ENCODE measurements at regions not wholly inside any gene's neighbourhood (a gene's known extent, or its start where the extent isn't known, plus 50 kb on each side); places are given as distances from the start of the nearest gene placed in this dataset.

GRCh38 chr4:41323179-41323578, 66.5 kb downstream of the UCHL1 start:
- Histone ChIP-seq H3K14ac (ENCODE audit: insufficient read length) (no peak overlapping the region), H3K79me2 (ENCODE audit: control insufficient read depth in 1 of 2, insufficient read depth in 2 of 2, low read length in 2 of 2) (no peaks in the 10 kb centered on the region), H2BK120ac (replicated peaks; ENCODE audit: low read depth, low read length) (no peak overlapping the region), H2BK12ac (ENCODE audit: low read depth, low read length) (no peak overlapping the region), H3K9ac (replicated peaks in 1 of 4; ENCODE audit: extremely low read depth in 1 of 4, low read depth in 3 of 4, low read length in 3 of 4) (no peak overlapping the region), H3K79me1 (ENCODE audit: low read depth, low read length) (no peaks in the 10 kb centered on the region), H3K4me1 (replicated peaks in 1 of 4; ENCODE audit: control insufficient read depth in 3 of 4, insufficient read depth in 4 of 4, low read length in 3 of 4) (peaks cover 0 to 16% (median 9%) of the 10 kb centered on the region in 4 experiments), H4K5ac (ENCODE audit: insufficient read length, low read depth, low read length) (no peak overlapping the region), H3K23me2 (ENCODE audit: low read depth, low read length) (no peaks in the 10 kb centered on the region), H3K27me3 (replicated peaks in 1 of 4; ENCODE audit: control insufficient read depth in 3 of 4, extremely low read depth in 1 of 4, insufficient read depth in 3 of 4, low read length in 3 of 4) (no peaks in the 10 kb centered on the region), H3K4me2 (ENCODE audit: insufficient read depth in 1 of 2, low read depth in 2 of 2, low read length in 2 of 2) (no peak overlapping the region), H2BK20ac (ENCODE audit: low read length) (no peak overlapping the region), H2AK5ac (ENCODE audit: low read depth, low read length) (no peak overlapping the region), H4K8ac (ENCODE audit: extremely low read depth, insufficient read depth, low read length) (no peak overlapping the region), H3K4ac (replicated peaks; ENCODE audit: insufficient read length, low read depth, low read length) (no peak overlapping the region), H3K4me3 (ENCODE audit: extremely low read depth in 1 of 4, insufficient read depth in 2 of 4, low read depth in 3 of 4, low read length in 4 of 4) (no peak overlapping the region), H4K20me1 (replicated peaks in 1 of 2; ENCODE audit: control insufficient read depth in 1 of 2, insufficient read depth in 2 of 2, low read length in 2 of 2) (no peaks in the 10 kb centered on the region), H3K9me3 (ENCODE audit: insufficient read depth in 2 of 2, low read depth in 1 of 2, low read length in 1 of 2) (no peaks in the 10 kb centered on the region), H2AFZ (ENCODE audit: low read length) (no peak overlapping the region), H3K27ac (ENCODE audit: low read depth, low read length) (no peak overlapping the region), H2BK5ac (ENCODE audit: low read depth, low read length) (no peak overlapping the region), H3K18ac (ENCODE audit: extremely low read depth, low read length) (no peak overlapping the region), H2BK15ac (ENCODE audit: low read length) (no peak overlapping the region), H4K91ac (replicated peaks; ENCODE audit: insufficient read length, low read length) (no peak overlapping the region), H3K36me3 (ENCODE audit: control insufficient read depth in 2 of 4, insufficient read depth in 4 of 4, low read length in 3 of 4) (no peaks in the 10 kb centered on the region), H3K23ac (ENCODE audit: insufficient read length) (no peak overlapping the region), H3K56ac (replicated peaks; ENCODE audit: insufficient read length, low read depth, low read length) (no peak overlapping the region)
- ChIA-PET CTCF (ENCODE audit: partially characterized antibody) (interaction anchor here (1.0 kb wide), 2 partner anchors 15 to 330 kb away, joined by 3 to 4 read pairs; no protein-coding TSS in a partner anchor), POLR2A (ENCODE audit: partially characterized antibody) (no interaction called here)
- WGBS, 2 experiments (ENCODE audit: extremely low coverage in 1 of 2, insufficient coverage in 1 of 2, insufficient read length in 1 of 2, insufficient replicate concordance in 2 of 2, low coverage in 1 of 2, low lambda C conversion rate in 2 of 2, missing lambda C conversion rate in 1 of 2): 96% methylated on average over 1 of the region's 1 CpG; no CpG with 5 or more reads in 1 of the 2 experiments
- no peak for DNase-seq (ENCODE audit: low read depth in 1 of 2, low spot score in 2 of 2)
- FAIRE-seq: no peak
- TF ChIP-seq EP300 (IDR thresholded peaks at IDR 0.05; ENCODE audit: borderline replicate concordance in 1 of 2, low read depth in 2 of 2, low read length in 2 of 2) (no peak), RFX5 (IDR thresholded peaks at IDR 0.05; ENCODE audit: borderline replicate concordance, low read depth, low read length) (no peak), POLR2AphosphoS5 (IDR thresholded peaks at IDR 0.05; ENCODE audit: low read depth, low read length) (no peak), TAF7 (optimal IDR thresholded peaks at IDR 0.05; ENCODE audit: borderline replicate concordance, low read depth, low read length) (no peak)
